A673 (cell line): ENCODE measurements at regions not wholly inside any gene's neighbourhood (a gene's known extent, or its start where the extent isn't known, plus 50 kb on each side); places are given as distances from the start of the nearest gene placed in this dataset.
"Not testable (repeated sequence)": the region's sequence is repeated elsewhere in the genome, so short reads cannot be mapped to it uniquely, and the experiment has no call there.

Experiments used
- BruUV-seq: library from RNA; stranded (reverse); fragments of 400-500 nt; replicated peaks from 2 replicates; lab custom pipeline; 2021; lab: Mats Ljungman, UMichigan
- CTCF ChIA-PET: fragments of 300-600 bp; sonication (Branson Sonifier 250); formaldehyde crosslinking; loops from one replicate; lab custom pipeline; 2022; ENCODE audit warnings: antibody characterized with exemption; lab: Charles Lee
- POLR2A ChIA-PET: fragments of 300-600 bp; sonication (Branson Sonifier 250); formaldehyde crosslinking; loops from one replicate; lab custom pipeline; 2022; ENCODE audit warnings: antibody characterized with exemption; ENCODE audit not compliant: low non-redundant PET; lab: Charles Lee
- DNase-seq: peaks from one replicate; pipeline ENCODE4 v3.0.0-alpha.2; 2015; ENCODE audit warnings: low spot score
- H3K27ac ChIP-seq: fragments of 200-600 bp; sonication (generic); 2 replicates; pipeline ENCODE4 v1.5.1; 2016; ENCODE audit warnings: mixed run types, low read depth, mild to moderate bottlenecking, mixed read lengths, antibody characterized with exemption, low read length; ENCODE audit not compliant: poor library complexity, severe bottlenecking
- H3K27me3 ChIP-seq: fragments of 200-600 bp; sonication (generic); replicated peaks from 2 replicates; pipeline ENCODE4 v1.6.1; 2017; ENCODE audit warnings: mixed run types, low read depth, mild to moderate bottlenecking, mixed read lengths, antibody characterized with exemption, low read length; ENCODE audit not compliant: insufficient read depth, poor library complexity
- H3K36me3 ChIP-seq: fragments of 200-600 bp; sonication (generic); 2 replicates; pipeline ENCODE4 v1.6.1; 2016; ENCODE audit warnings: mixed run types, mild to moderate bottlenecking, mixed read lengths, antibody characterized with exemption, low read length; ENCODE audit not compliant: insufficient read depth, poor library complexity, severe bottlenecking
- H3K4me1 ChIP-seq: fragments of 200-600 bp; sonication (generic); 2 replicates; pipeline ENCODE4 v1.6.1; 2017; ENCODE audit warnings: mixed run types, mild to moderate bottlenecking, mixed read lengths, antibody characterized with exemption, low read length; ENCODE audit not compliant: insufficient read depth, poor library complexity, severe bottlenecking
- H3K4me3 ChIP-seq: fragments of 200-600 bp; sonication (generic); 2 replicates; pipeline ENCODE4 v1.5.1; 2016; ENCODE audit warnings: low read depth, mixed run types, mild to moderate bottlenecking, mixed read lengths, low read length; ENCODE audit not compliant: poor library complexity, severe bottlenecking
- H3K9me3 ChIP-seq: fragments of 200-600 bp; sonication (generic); 2 replicates; pipeline ENCODE4 v1.6.1; 2016; ENCODE audit warnings: mixed run types, low read depth, mild to moderate bottlenecking, mixed read lengths, antibody characterized with exemption, low read length; ENCODE audit not compliant: poor library complexity, severe bottlenecking
- intact Hi-C: fragments of 100-400 bp; cut with micrococcal nuclease; formaldehyde crosslinking; loops from one replicate; pipeline ENCODE4 v1.10.0; 2022; ENCODE audit not compliant: unreplicated experiment

GRCh38 chr3:195984392-195985030 lies 76.2 kb upstream of the TNK2 start:
- H3K27me3 ChIP-seq, CTCF ChIA-PET, H3K4me3 ChIP-seq, BruUV-seq, POLR2A ChIA-PET, H3K27ac ChIP-seq, DNase-seq, intact Hi-C loops, H3K4me1 ChIP-seq, H3K9me3 ChIP-seq, H3K36me3 ChIP-seq: not testable (repeated sequence)

GRCh38 chr3:195983880-195984279 lies 75.5 kb upstream of the TNK2 start:
- H3K4me3 ChIP-seq, H3K9me3 ChIP-seq, BruUV-seq, H3K36me3 ChIP-seq, DNase-seq, intact Hi-C loops, H3K4me1 ChIP-seq, CTCF ChIA-PET, H3K27me3 ChIP-seq, H3K27ac ChIP-seq, POLR2A ChIA-PET: not testable (repeated sequence)

GRCh38 chr3:195982754-195983153 lies 74.4 kb upstream of the TNK2 start:
- intact Hi-C loops, H3K4me3 ChIP-seq, H3K36me3 ChIP-seq, POLR2A ChIA-PET, CTCF ChIA-PET, H3K4me1 ChIP-seq, H3K27ac ChIP-seq, H3K27me3 ChIP-seq, DNase-seq, H3K9me3 ChIP-seq, BruUV-seq: not testable (repeated sequence)

- POLR2A ChIA-PET, intact Hi-C loops, H3K9me3 ChIP-seq, BruUV-seq, H3K27me3 ChIP-seq, CTCF ChIA-PET, H3K27ac ChIP-seq, H3K36me3 ChIP-seq, DNase-seq, H3K4me3 ChIP-seq, H3K4me1 ChIP-seq: not testable (repeated sequence)
Measured at GRCh38 chr3:195981778-195982177, 73.4 kb upstream of the TNK2 start.

GRCh38 chr3:195979877-195980276 lies 71.5 kb upstream of the TNK2 start:
- H3K4me1 ChIP-seq, H3K27ac ChIP-seq, POLR2A ChIA-PET, H3K27me3 ChIP-seq, H3K4me3 ChIP-seq, CTCF ChIA-PET, H3K9me3 ChIP-seq, intact Hi-C loops, DNase-seq, BruUV-seq: not testable (repeated sequence)
- H3K36me3 ChIP-seq = peaks cover 12% of the 10 kb centered on the region

- H3K27ac ChIP-seq, DNase-seq, POLR2A ChIA-PET, CTCF ChIA-PET, H3K36me3 ChIP-seq, H3K4me3 ChIP-seq, intact Hi-C loops, BruUV-seq, H3K4me1 ChIP-seq, H3K27me3 ChIP-seq, H3K9me3 ChIP-seq: not testable (repeated sequence)
Measured at GRCh38 chr3:195978585-195978984, 70.2 kb upstream of the TNK2 start.

- H3K9me3 ChIP-seq, H3K27ac ChIP-seq, H3K36me3 ChIP-seq, POLR2A ChIA-PET, H3K4me3 ChIP-seq, intact Hi-C loops, H3K27me3 ChIP-seq, DNase-seq, H3K4me1 ChIP-seq, BruUV-seq, CTCF ChIA-PET: not testable (repeated sequence)
Measured at GRCh38 chr3:195976876-195977275, 68.5 kb upstream of the TNK2 start.

GRCh38 chr3:195974281-195974680 lies 65.9 kb upstream of the TNK2 start:
- H3K4me3 ChIP-seq, H3K27me3 ChIP-seq, intact Hi-C loops, H3K27ac ChIP-seq, CTCF ChIA-PET, BruUV-seq, POLR2A ChIA-PET, DNase-seq, H3K9me3 ChIP-seq, H3K4me1 ChIP-seq: not testable (repeated sequence)
- H3K36me3 ChIP-seq = peaks cover 13% of the 10 kb centered on the region
